ENCODE measurements at regions not wholly inside any gene's neighbourhood (a gene's known extent, or its start where the extent isn't known, plus 50 kb on each side); places are given as distances from the start of the nearest gene placed in this dataset.
"Not testable (repeated sequence)": the region's sequence is repeated elsewhere in the genome, so short reads cannot be mapped to it uniquely, and the experiment has no call there.

- POLR2A ChIA-PET: no interaction called here
- no peak overlapping the region for H3K27ac ChIP-seq (ENCODE audit: low read depth, low read length)
- H3K9me3 ChIP-seq (ENCODE audit: control insufficient read depth in 1 of 2, insufficient read depth in 1 of 2, low read depth in 1 of 2, low read length in 2 of 2): no peaks in the 10 kb centered on the region
- no peak for TF ChIP-seq MAX (IDR thresholded peaks at IDR 0.05)
- TF ChIP-seq ZBTB33 (IDR thresholded peaks at IDR 0.05; ENCODE audit: extremely low read depth, insufficient replicate concordance, low read length): no peak
- TF ChIP-seq RAD21 (IDR thresholded peaks at IDR 0.05; ENCODE audit: low read depth): no peak
- TF ChIP-seq YY1 (IDR thresholded peaks at IDR 0.05; ENCODE audit: extremely low read depth, insufficient replicate concordance, low read depth, low read length): no peak
- TF ChIP-seq EGR1 (IDR thresholded peaks at IDR 0.05; ENCODE audit: low read depth): no peak
- TF ChIP-seq, protein P1, sequence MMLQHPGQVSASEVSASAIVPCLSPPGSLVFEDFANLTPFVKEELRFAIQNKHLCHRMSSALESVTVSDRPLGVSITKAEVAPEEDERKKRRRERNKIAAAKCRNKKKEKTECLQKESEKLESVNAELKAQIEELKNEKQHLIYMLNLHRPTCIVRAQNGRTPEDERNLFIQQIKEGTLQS (IDR thresholded peaks at IDR 0.05): no peak
- TF ChIP-seq EZH2 (IDR thresholded peaks at IDR 0.05): no peak
- TF ChIP-seq TCF7L2 (IDR thresholded peaks at IDR 0.05; ENCODE audit: borderline replicate concordance, extremely low read depth, insufficient read depth, insufficient read length): no peak
- H3K36me3 ChIP-seq (ENCODE audit: control insufficient read depth in 1 of 2, insufficient read depth in 2 of 2, low read length in 2 of 2): no peaks in the 10 kb centered on the region
- H3K27me3 ChIP-seq (ENCODE audit: insufficient read depth, low read length): no peaks in the 10 kb centered on the region
- H4K20me1 ChIP-seq (ENCODE audit: insufficient read depth): no peaks in the 10 kb centered on the region
- ATAC-seq (no peak), DNase-seq (ENCODE audit: low read depth, low spot score) (no peak)
- RAD21 ChIA-PET (ENCODE audit: low non-redundant PET in 1 of 2, low total read pairs in 2 of 2, uncharacterized antibody in 2 of 2, unreplicated experiment in 2 of 2): no interaction called here
- intact Hi-C loops (cut with micrococcal nuclease): no loop called here
- H2AFZ ChIP-seq (ENCODE audit: low read depth, low read length, poor library complexity, severe bottlenecking): no peak overlapping the region
- no peaks in the 10 kb centered on the region for H3K4me1 ChIP-seq (ENCODE audit: control insufficient read depth in 1 of 2, insufficient read depth in 2 of 2, low read length in 2 of 2)
- no peaks in the 10 kb centered on the region for H3K79me2 ChIP-seq (ENCODE audit: insufficient read depth, low read length)
- no peak overlapping the region for H3K9ac ChIP-seq (ENCODE audit: low read length)
- no peak overlapping the region for H3K4me3 ChIP-seq (replicated peaks in 1 of 2; ENCODE audit: low read depth in 1 of 2, low read length in 2 of 2)
- no peak overlapping the region for H3K4me2 ChIP-seq (ENCODE audit: low read length)
- CTCF ChIA-PET: no interaction called here
- BruUV-seq (replicated peaks): no TSS peak
- H3K9me2 ChIP-seq (ENCODE audit: insufficient read depth): no peaks in the 10 kb centered on the region
Observed at GRCh38 chr2:144770616-144771230, 250.8 kb upstream of the ZEB2 start.

GRCh38 chr2:144760939-144761338, 241.0 kb upstream of the ZEB2 start:
- H3K9ac ChIP-seq (ENCODE audit: low read length); H2AFZ ChIP-seq (ENCODE audit: low read depth, low read length, poor library complexity, severe bottlenecking); CTCF ChIA-PET; H3K4me3 ChIP-seq (replicated peaks in 1 of 2; ENCODE audit: low read depth in 1 of 2, low read length in 2 of 2); H3K79me2 ChIP-seq (ENCODE audit: insufficient read depth, low read length); H3K27me3 ChIP-seq (ENCODE audit: insufficient read depth, low read length); intact Hi-C loops (cut with micrococcal nuclease); H3K4me2 ChIP-seq (ENCODE audit: low read length); H3K9me2 ChIP-seq (ENCODE audit: insufficient read depth); POLR2A ChIA-PET; H4K20me1 ChIP-seq (ENCODE audit: insufficient read depth); H3K9me3 ChIP-seq (ENCODE audit: control insufficient read depth in 1 of 2, insufficient read depth in 1 of 2, low read depth in 1 of 2, low read length in 2 of 2); ATAC-seq; BruUV-seq (replicated peaks); H3K4me1 ChIP-seq (ENCODE audit: control insufficient read depth in 1 of 2, insufficient read depth in 2 of 2, low read length in 2 of 2); H3K36me3 ChIP-seq (ENCODE audit: control insufficient read depth in 1 of 2, insufficient read depth in 2 of 2, low read length in 2 of 2); RAD21 ChIA-PET (ENCODE audit: low non-redundant PET in 1 of 2, low total read pairs in 2 of 2, uncharacterized antibody in 2 of 2, unreplicated experiment in 2 of 2); H3K27ac ChIP-seq (ENCODE audit: low read depth, low read length); DNase-seq (ENCODE audit: low read depth, low spot score): not testable (repeated sequence)
